GM23338 (cell line): ENCODE measurements at regions not wholly inside any gene's neighbourhood (a gene's known extent, or its start where the extent isn't known, plus 50 kb on each side); places are given as distances from the start of the nearest gene placed in this dataset.

Source experiments
- ATAC-seq: fragments of 200-7000 bp; cut with Tn5 transposase; 3 replicates; pipeline ENCODE4 v1.9.1; 2020
- DNase-seq: peaks from one replicate; pipeline ENCODE4 v3.0.0-alpha.2; 2015; ENCODE audit warnings: low spot score
- H2AFZ ChIP-seq: fragments of 200-600 bp; sonication (generic); 2 replicates; pipeline ENCODE4 v1.8.0; 2016; ENCODE audit warnings: antibody characterized with exemption, mild to moderate bottlenecking, moderate library complexity
- H3F3A ChIP-seq: fragments of 200-600 bp; sonication (generic); replicated peaks from 2 replicates; pipeline ENCODE4 v1.8.0; 2017; ENCODE audit warnings: antibody characterized with exemption, mixed run types, low read depth
- H3K27ac ChIP-seq: fragments of 200-600 bp; sonication (generic); 2 replicates; pipeline ENCODE4 v1.6.1; 2016; ENCODE audit warnings: low read depth
- H3K27me3 ChIP-seq: fragments of 200-600 bp; sonication (generic); 2 replicates; pipeline ENCODE4 v1.8.0; 2016; ENCODE audit warnings: mild to moderate bottlenecking, mixed run types, moderate library complexity; ENCODE audit not compliant: insufficient read depth
- H3K36me3 ChIP-seq: fragments of 200-600 bp; sonication (generic); 2 replicates; pipeline ENCODE4 v1.8.0; 2016; ENCODE audit warnings: mild to moderate bottlenecking; ENCODE audit not compliant: insufficient read depth
- H3K4me1 ChIP-seq: fragments of 200-600 bp; sonication (generic); 2 replicates; pipeline ENCODE4 v1.8.0; 2016; ENCODE audit warnings: mild to moderate bottlenecking, moderate library complexity; ENCODE audit not compliant: insufficient read depth
- H3K4me2 ChIP-seq: fragments of 200-600 bp; sonication (generic); 2 replicates; pipeline ENCODE4 v1.7.1; 2017; ENCODE audit warnings: mixed run types
- H3K4me3 ChIP-seq: fragments of 200-600 bp; sonication (generic); 2 replicates; pipeline ENCODE4 v1.6.1; 2016; ENCODE audit warnings: mixed run types
- H3K79me2 ChIP-seq: fragments of 200-600 bp; sonication (generic); replicated peaks from 2 replicates; pipeline ENCODE4 v1.8.0; 2017; ENCODE audit warnings: mild to moderate bottlenecking; ENCODE audit not compliant: insufficient read depth
- H3K9me2 ChIP-seq: fragments of 200-600 bp; sonication (generic); 2 replicates; pipeline ENCODE4 v1.8.0; 2017; ENCODE audit not compliant: insufficient read depth
- H4K20me1 ChIP-seq: fragments of 200-600 bp; sonication (generic); replicated peaks from 2 replicates; pipeline ENCODE4 v1.8.0; 2017; ENCODE audit warnings: mild to moderate bottlenecking; ENCODE audit not compliant: insufficient read depth
- H3K27ac Mint-ChIP-seq: 2 replicates; pipeline ENCODE4 v1.8.0; 2020; ENCODE audit warnings: inconsistent platforms, mild to moderate bottlenecking, moderate library complexity, mixed read lengths
- H3K27me3 Mint-ChIP-seq: 3 replicates; pipeline ENCODE4 v1.8.0; 2022; ENCODE audit warnings: low read depth, mild to moderate bottlenecking, moderate library complexity, mixed read lengths, inconsistent platforms; ENCODE audit not compliant: insufficient read depth, poor library complexity
- H3K36me3 Mint-ChIP-seq: 3 replicates; pipeline ENCODE4 v1.8.0; 2021; ENCODE audit warnings: low read depth, mild to moderate bottlenecking, inconsistent platforms, moderate library complexity, mixed read lengths
- H3K4me1 Mint-ChIP-seq: 3 replicates; pipeline ENCODE4 v1.8.0; 2020; ENCODE audit warnings: mild to moderate bottlenecking, inconsistent platforms, mixed read lengths
- H3K4me3 Mint-ChIP-seq: 3 replicates; pipeline ENCODE4 v1.8.0; 2021; ENCODE audit warnings: moderate library complexity, mild to moderate bottlenecking, inconsistent platforms, mixed read lengths
- H3K9me3 Mint-ChIP-seq: 3 replicates; pipeline ENCODE4 v1.8.0; 2020; ENCODE audit warnings: moderate library complexity, mild to moderate bottlenecking, inconsistent platforms, mixed read lengths
- CTCF ChIP-seq, 2 experiments: fragments of 200-600 bp in 1 of 2; sonication (generic) in 1 of 2; conservative IDR thresholded peaks; 2 replicates each; pipeline versions ENCODE4 v1.5.1 to v1.6.1; 2016 to 2017; ENCODE audit warnings: antibody characterized with exemption in 2 of 2, low read depth in 2 of 2, mild to moderate bottlenecking in 2 of 2, moderate library complexity in 1 of 2
- ETS1 ChIP-seq: IDR thresholded peaks from 2 replicates; pipeline ENCODE4 v1.6.1; 2016; ENCODE audit warnings: antibody characterized with exemption
- EZH2 ChIP-seq: fragments of 200-600 bp; sonication (generic); IDR thresholded peaks from one replicate; pipeline ENCODE4 v1.8.0; 2017; ENCODE audit warnings: antibody characterized with exemption, mild to moderate bottlenecking, low read depth; ENCODE audit not compliant: unreplicated experiment
- EZH2phosphoT487 ChIP-seq: fragments of 200-600 bp; sonication (generic); IDR thresholded peaks from one replicate; pipeline ENCODE4 v1.8.1; 2018; ENCODE audit warnings: antibody characterized with exemption; ENCODE audit not compliant: unreplicated experiment
- POLR2AphosphoS5 ChIP-seq: IDR thresholded peaks from 2 replicates; pipeline ENCODE4 v1.6.1; 2016; ENCODE audit warnings: antibody characterized with exemption, low read depth
- REST ChIP-seq: IDR thresholded peaks from one replicate; pipeline ENCODE4 v1.6.1; 2018; ENCODE audit warnings: antibody characterized with exemption; ENCODE audit not compliant: unreplicated experiment
- STAT1 ChIP-seq: IDR thresholded peaks from one replicate; pipeline ENCODE4 v1.6.1; 2016; ENCODE audit warnings: antibody characterized with exemption; ENCODE audit not compliant: unreplicated experiment
- ZNF331 ChIP-seq: fragments of 250-450 bp; sonication (Bioruptor Pico); IDR thresholded peaks from 2 replicates; pipeline ENCODE4 v1.5.0; 2020; ENCODE audit warnings: low read depth, mild to moderate bottlenecking, moderate library complexity
- ZNF462 ChIP-seq: fragments of 250-450 bp; sonication (Bioruptor Pico); IDR thresholded peaks from 2 replicates; pipeline ENCODE4 v1.5.0; 2020; ENCODE audit warnings: mild to moderate bottlenecking, moderate library complexity

GRCh38 chr4:125020089-125021034 is 294.4 kb upstream of the FAT4 start (continued):
- TF ChIP-seq ZNF462 (CRISPR knock-in tag) (no peak), ZNF331 (no peak), EZH2 (no peak)

GRCh38 chr4:125016892-125017299 is 297.9 kb upstream of the FAT4 start:
- ATAC-seq (no peak), DNase-seq (no peak)
- H3K4me3 Mint-ChIP-seq: no peak overlapping the region
- no peaks in the 10 kb centered on the region for H3K27me3 Mint-ChIP-seq
- H3K36me3 ChIP-seq: peaks cover 11% of the 10 kb centered on the region
- no peaks in the 10 kb centered on the region for H3K79me2 ChIP-seq
- no peaks in the 10 kb centered on the region for H3K27me3 ChIP-seq
- no peak overlapping the region; the same call in 1 of the 2 replicates for H2AFZ ChIP-seq
- H3F3A ChIP-seq: no peaks in the 10 kb centered on the region
- peaks cover 21% of the 10 kb centered on the region for H3K4me1 Mint-ChIP-seq
- peaks cover 12% of the 10 kb centered on the region; the same call in 1 of the 2 replicates for H3K9me2 ChIP-seq
- no peaks in the 10 kb centered on the region for H4K20me1 ChIP-seq
- H3K4me2 ChIP-seq: no peak overlapping the region
- H3K27ac ChIP-seq: no peak overlapping the region
- no peak overlapping the region for H3K4me3 ChIP-seq
- H3K9me3 Mint-ChIP-seq: peaks cover 20% of the 10 kb centered on the region
- no peak overlapping the region for H3K27ac Mint-ChIP-seq
- H3K36me3 Mint-ChIP-seq: peaks cover 37% of the 10 kb centered on the region
- peaks cover 16% of the 10 kb centered on the region for H3K4me1 ChIP-seq
- TF ChIP-seq EZH2 (no peak), EZH2phosphoT487 (no peak), ETS1 (no peak), STAT1 (no peak), POLR2AphosphoS5 (no peak), ZNF331 (no peak), REST (no peak), CTCF (conservative IDR thresholded peaks at IDR 0.05; ENCODE audit: low read depth in 2 of 2) (no peak)
